OCI-LY7 (cell line): ENCODE measurements at regions not wholly inside any gene's neighbourhood (a gene's known extent, or its start where the extent isn't known, plus 50 kb on each side); places are given as distances from the start of the nearest gene placed in this dataset.

Experiments
- BruUV-seq: library from RNA; stranded (reverse); fragments of 400-500 nt; replicated peaks from 2 replicates; lab custom pipeline; 2021; lab: Mats Ljungman, UMichigan
- CTCF ChIA-PET: fragments of 300-600 bp; sonication (Branson Sonifier 250); formaldehyde crosslinking; loops from one replicate; lab custom pipeline; 2022; ENCODE audit warnings: antibody characterized with exemption; ENCODE audit not compliant: unreplicated experiment; lab: Charles Lee
- POLR2A ChIA-PET: fragments of 300-600 bp; sonication (Branson Sonifier 250); formaldehyde crosslinking; loops from one replicate; lab custom pipeline; 2022; ENCODE audit warnings: antibody characterized with exemption; lab: Charles Lee
- DNase-seq: peaks from one replicate; pipeline ENCODE4 v3.0.0-alpha.2; 2015; ENCODE audit warnings: low spot score
- H2AFZ ChIP-seq: fragments of 200-600 bp; sonication (generic), shearing (Covaris generic); 2 replicates; pipeline ENCODE4 v1.6.1; 2014; ENCODE audit warnings: mild to moderate bottlenecking, antibody characterized with exemption, low read length, moderate library complexity
- H3K27ac ChIP-seq: fragments of 200-600 bp; sonication (generic); 2 replicates; pipeline ENCODE4 v1.5.1; 2014; ENCODE audit warnings: mixed run types, low read depth, mild to moderate bottlenecking, moderate library complexity, low read length, inconsistent platforms; ENCODE audit not compliant: poor library complexity, severe bottlenecking
- H3K36me3 ChIP-seq: fragments of 200-600 bp; sonication (generic); 2 replicates; pipeline ENCODE4 v1.6.1; 2014; ENCODE audit warnings: mild to moderate bottlenecking, antibody characterized with exemption, low read length, moderate library complexity, mixed read lengths; ENCODE audit not compliant: insufficient read depth
- H3K4me1 ChIP-seq: fragments of 200-600 bp; sonication (generic); 2 replicates; pipeline ENCODE4 v1.5.1; 2014; ENCODE audit warnings: mild to moderate bottlenecking, low read length; ENCODE audit not compliant: insufficient read depth, poor library complexity, severe bottlenecking
- H3K4me2 ChIP-seq: fragments of 200-600 bp; sonication (generic); 2 replicates; pipeline ENCODE4 v1.6.1; 2014; ENCODE audit warnings: mild to moderate bottlenecking, low read length
- H3K4me3 ChIP-seq: fragments of 200-600 bp; sonication (generic); 2 replicates; pipeline ENCODE4 v1.5.1; 2014; ENCODE audit warnings: mild to moderate bottlenecking, low read depth, low read length; ENCODE audit not compliant: poor library complexity, severe bottlenecking
- H3K79me2 ChIP-seq: fragments of 200-600 bp; sonication (generic); 2 replicates; pipeline ENCODE4 v1.6.1; 2016; ENCODE audit warnings: low read depth, mild to moderate bottlenecking, low read length, moderate library complexity, mixed read lengths; ENCODE audit not compliant: insufficient read depth
- H3K9me2 ChIP-seq: fragments of 200-600 bp; sonication (generic); 2 replicates; pipeline ENCODE4 v1.6.1; 2016; ENCODE audit warnings: mild to moderate bottlenecking, low read length, mixed read lengths; ENCODE audit not compliant: insufficient read depth
- H3K9me3 ChIP-seq: fragments of 200-600 bp; sonication (generic); 2 replicates; pipeline ENCODE4 v1.6.1; 2014; ENCODE audit warnings: mild to moderate bottlenecking, mixed run types, low read length, mixed read lengths
- H4K20me1 ChIP-seq: fragments of 200-600 bp; sonication (generic); 2 replicates; pipeline ENCODE4 v1.6.1; 2014; ENCODE audit warnings: mild to moderate bottlenecking, antibody characterized with exemption, low read length, moderate library complexity, mixed read lengths; ENCODE audit not compliant: insufficient read depth
- CTCF ChIP-seq: fragments of 200-600 bp; sonication (generic); conservative IDR thresholded peaks from 2 replicates; pipeline ENCODE4 v1.5.1; 2014; ENCODE audit warnings: mild to moderate bottlenecking, antibody characterized with exemption, low read length, moderate library complexity, mixed read lengths
- EZH2phosphoT487 ChIP-seq: fragments of 200-600 bp; sonication (generic); IDR thresholded peaks from 2 replicates; pipeline ENCODE4 v1.6.1; 2018; ENCODE audit warnings: low read depth, borderline replicate concordance, mild to moderate bottlenecking, mixed run types, antibody characterized with exemption, low read length, moderate library complexity, mixed read lengths
- intact Hi-C: fragments of 100-400 bp; cut with micrococcal nuclease; formaldehyde crosslinking; loops from one replicate; pipeline ENCODE4 v1.10.0; 2022; ENCODE audit not compliant: unreplicated experiment

GRCh38 chr2:6148882-6149281 is 456.7 kb downstream of the SOX11 start:
- Histone ChIP-seq H3K27ac (no peak overlapping the region), H3K4me1 (no peaks in the 10 kb centered on the region), H3K9me2 (no peaks in the 10 kb centered on the region), H3K79me2 (no peaks in the 10 kb centered on the region), H4K20me1 (no peaks in the 10 kb centered on the region), H3K4me2 (no peak overlapping the region), H3K4me3 (no peak overlapping the region), H2AFZ (no peak overlapping the region), H3K9me3 (peaks cover 16% of the 10 kb centered on the region; the same call in 1 of the 2 replicates), H3K36me3 (peaks cover 2% of the 10 kb centered on the region; the same call in 1 of the 2 replicates)
- intact Hi-C loops: no loop called here
- ChIA-PET POLR2A (interaction anchor here (0.7 kb wide), 1 partner anchor 22 kb away, joined by 3 read pairs; no protein-coding TSS in a partner anchor), CTCF (no interaction called here)
- no peak for TF ChIP-seq CTCF
- TF ChIP-seq EZH2phosphoT487: no peak
- no TSS peak for BruUV-seq
- DNase-seq: no peak

- Histone ChIP-seq H3K4me3 (no peak overlapping the region), H3K79me2 (no peaks in the 10 kb centered on the region), H3K9me2 (no peaks in the 10 kb centered on the region), H2AFZ (peak overlapping the region; percentile 74), H3K4me1 (peaks cover 5% of the 10 kb centered on the region), H4K20me1 (no peaks in the 10 kb centered on the region), H3K27ac (no peak overlapping the region), H3K36me3 (peaks cover 3% of the 10 kb centered on the region; the same call in 1 of the 2 replicates), H3K9me3 (0 out of 2 replicates have a peak, but pooled peaks cover 4% of the 10 kb centered on the region), H3K4me2 (peak overlapping the region; percentile 33)
- no peak for DNase-seq
- TF ChIP-seq EZH2phosphoT487: no peak
- no peak for TF ChIP-seq CTCF
- BruUV-seq: no TSS peak
- intact Hi-C loops: no loop called here
- CTCF ChIA-PET: no interaction called here
- POLR2A ChIA-PET: no interaction called here
Observed at GRCh38 chr2:6159606-6160005, 467.4 kb downstream of the SOX11 start.

GRCh38 chr2:6163932-6164331 is 471.7 kb downstream of the SOX11 start:
- TF ChIP-seq CTCF (no peak), EZH2phosphoT487 (no peak)
- DNase-seq: no peak
- POLR2A ChIA-PET: no interaction called here

More at GRCh38 chr2:6163932-6164331, 471.7 kb downstream of the SOX11 start:
- Histone ChIP-seq H3K36me3 (no peaks in the 10 kb centered on the region; the same call in 1 of the 2 replicates), H3K4me1 (peaks cover 5% of the 10 kb centered on the region), H3K9me2 (no peaks in the 10 kb centered on the region), H4K20me1 (no peaks in the 10 kb centered on the region), H3K27ac (no peak overlapping the region), H3K9me3 (no peaks in the 10 kb centered on the region), H2AFZ (no peak overlapping the region), H3K4me2 (no peak overlapping the region), H3K4me3 (no peak overlapping the region), H3K79me2 (no peaks in the 10 kb centered on the region)
- no TSS peak for BruUV-seq
- CTCF ChIA-PET: no interaction called here
- intact Hi-C loops: no loop called here
